SU-DHL-6 (cell line): ENCODE measurements at regions not wholly inside any gene's neighbourhood (a gene's known extent, or its start where the extent isn't known, plus 50 kb on each side); places are given as distances from the start of the nearest gene placed in this dataset.

ENCODE experiments used
- CTCF ChIP-seq: fragments of 200-600 bp; sonication (generic); IDR thresholded peaks from one replicate; pipeline ENCODE4 v1.5.1; 2017; ENCODE audit warnings: antibody characterized with exemption, mild to moderate bottlenecking, low read length, moderate library complexity; ENCODE audit not compliant: insufficient read depth, poor library complexity, severe bottlenecking
- EZH2phosphoT487 ChIP-seq: fragments of 200-600 bp; sonication (generic), shearing (Covaris generic); conservative IDR thresholded peaks from 2 replicates; pipeline ENCODE4 v1.6.1; 2018; ENCODE audit warnings: mild to moderate bottlenecking, antibody characterized with exemption, low read length, moderate library complexity, mixed read lengths

GRCh38 chr2:121125350-121125749, 159.7 kb downstream of the TFCP2L1 start:
- TF ChIP-seq CTCF, result no peak
- no peak for TF ChIP-seq EZH2phosphoT487
